ENCODE measurements at regions not wholly inside any gene's neighbourhood (a gene's known extent, or its start where the extent isn't known, plus 50 kb on each side); places are given as distances from the start of the nearest gene placed in this dataset.
"Not testable (repeated sequence)": the region's sequence is repeated elsewhere in the genome, so short reads cannot be mapped to it uniquely, and the experiment has no call there.

DNA sequence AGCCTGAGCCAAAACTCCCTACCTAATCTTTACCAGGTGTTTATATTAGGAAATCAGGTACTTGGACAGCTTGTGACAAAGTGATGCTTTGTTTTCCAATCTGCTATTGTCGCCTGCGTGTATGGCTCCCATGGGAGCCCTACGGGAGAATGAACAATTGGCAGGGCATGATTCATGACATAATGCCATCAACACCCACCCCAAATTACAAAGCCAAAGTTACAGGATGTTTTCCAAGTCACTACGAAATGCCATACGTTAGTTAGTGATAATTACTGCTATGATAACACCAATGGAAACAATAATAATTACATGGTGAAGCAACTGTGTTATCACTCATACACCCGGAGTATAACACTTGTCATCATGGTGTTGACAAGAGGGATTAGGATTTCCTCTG lies 226.4 kb downstream of the FAM181B start:
- Mint-ChIP-seq H3K27ac (no peak overlapping the region), H3K4me3 (no peak overlapping the region), H3K4me1 (no peaks in the 10 kb centered on the region), H3K27me3 (no peaks in the 10 kb centered on the region), H3K36me3 (no peaks in the 10 kb centered on the region), H3K9me3 (no peaks in the 10 kb centered on the region)
- POLR2A ChIA-PET: no interaction called here
- no peak for ATAC-seq (ENCODE audit: low read depth)
- DNase-seq: no peak

DNA sequence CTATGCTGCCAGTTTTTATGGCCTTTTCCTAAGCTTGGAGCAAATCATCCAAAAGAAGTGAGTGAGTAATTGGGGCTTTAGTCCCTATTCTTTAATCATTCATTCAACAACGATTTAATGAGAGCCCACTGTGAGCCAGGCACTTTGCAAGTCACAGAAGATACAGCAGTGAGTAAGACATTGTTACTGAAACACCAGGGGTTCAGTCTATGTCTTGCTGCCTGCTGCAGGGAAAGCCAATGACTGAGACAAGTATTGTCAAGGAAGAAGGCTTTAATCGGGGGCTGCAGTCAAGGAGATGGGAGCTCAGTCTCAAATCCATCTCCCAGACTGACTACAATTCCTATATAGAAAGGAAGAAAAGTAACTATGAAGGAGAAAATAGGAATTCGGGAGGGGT lies 228.3 kb downstream of the FAM181B start:
- Mint-ChIP-seq H3K9me3 (no peaks in the 10 kb centered on the region), H3K36me3 (no peaks in the 10 kb centered on the region), H3K4me1 (no peaks in the 10 kb centered on the region), H3K27ac (no peak overlapping the region), H3K27me3 (no peaks in the 10 kb centered on the region), H3K4me3 (no peak overlapping the region)
- POLR2A ChIA-PET: no interaction called here
- DNase-seq (no peak), ATAC-seq (ENCODE audit: low read depth) (no peak)

DNA sequence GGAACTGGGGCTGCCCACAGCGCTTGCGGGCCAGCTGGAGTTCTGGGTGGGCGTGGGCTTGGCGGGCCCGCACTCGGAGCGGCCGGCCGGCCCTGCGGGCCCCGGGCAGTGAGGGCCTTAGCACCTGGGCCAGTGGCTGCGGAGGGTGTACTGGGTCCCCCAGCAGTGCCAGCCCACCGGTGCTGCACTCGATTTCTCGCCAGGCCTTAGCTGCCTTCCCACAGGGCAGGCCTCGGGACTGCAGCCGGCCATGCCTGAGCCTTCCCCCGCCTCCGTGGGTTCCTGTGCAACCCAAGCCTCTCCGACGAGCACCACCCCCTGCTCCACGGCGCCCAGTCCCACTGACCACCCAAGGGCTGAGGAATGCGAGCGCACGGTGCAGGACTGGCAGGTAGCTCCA lies 232.5 kb downstream of the FAM181B start:
- H3K4me3 Mint-ChIP-seq; H3K27me3 Mint-ChIP-seq; H3K4me1 Mint-ChIP-seq; H3K36me3 Mint-ChIP-seq; ATAC-seq (ENCODE audit: low read depth); H3K27ac Mint-ChIP-seq; H3K9me3 Mint-ChIP-seq; DNase-seq; POLR2A ChIA-PET: not testable (repeated sequence)

DNA sequence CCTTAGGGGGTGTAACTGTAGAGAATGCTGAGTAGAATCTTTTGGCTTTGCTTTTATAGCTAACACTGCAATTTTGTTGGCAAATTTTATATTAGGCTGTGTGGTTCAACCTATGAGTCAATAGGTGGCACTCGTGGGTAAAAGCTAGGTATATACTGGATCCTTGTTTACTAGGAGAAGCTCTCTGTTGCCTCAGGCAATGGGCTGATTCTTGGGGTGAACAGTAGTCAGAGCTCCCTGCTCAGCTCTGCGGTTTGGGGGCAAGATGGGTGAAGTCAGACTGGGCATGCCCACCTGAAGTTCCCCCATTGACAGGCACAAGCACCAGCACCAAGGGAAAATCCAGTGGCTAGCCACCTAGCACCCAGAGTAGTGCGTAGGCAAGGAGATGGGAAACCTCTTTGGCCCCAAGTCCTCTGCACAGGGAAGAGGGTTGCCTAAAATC lies 238.7 kb downstream of the FAM181B start:
- Mint-ChIP-seq H3K4me3 (no peak overlapping the region), H3K27me3 (no peaks in the 10 kb centered on the region), H3K9me3 (peaks cover 2% of the 10 kb centered on the region), H3K36me3 (no peaks in the 10 kb centered on the region), H3K27ac (no peak overlapping the region), H3K4me1 (no peaks in the 10 kb centered on the region)
- no peak for DNase-seq
- POLR2A ChIA-PET: no interaction called here
- no peak for ATAC-seq (ENCODE audit: low read depth)

DNA sequence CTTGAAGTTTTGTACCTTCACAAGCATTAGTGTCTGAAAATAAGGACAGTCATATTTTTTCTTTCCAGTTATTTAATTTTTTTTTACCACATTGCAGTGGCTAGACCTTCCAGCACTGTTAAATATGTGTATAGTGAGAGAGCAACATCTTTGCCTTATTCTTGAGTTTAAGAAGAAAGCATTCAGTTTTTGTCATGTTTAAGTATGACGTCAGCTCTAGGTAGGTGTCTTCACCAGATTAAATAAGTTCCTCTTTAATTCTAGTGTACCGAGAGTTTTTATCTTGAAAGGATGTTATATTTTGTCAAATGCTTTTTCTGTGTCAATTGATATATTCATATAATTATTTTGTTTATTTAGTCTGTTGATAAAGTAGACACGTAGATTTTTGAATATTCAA lies 258.8 kb downstream of the FAM181B start:
- H3K4me3 Mint-ChIP-seq: no peak overlapping the region
- no peaks in the 10 kb centered on the region for H3K27me3 Mint-ChIP-seq
- POLR2A ChIA-PET: no interaction called here
- no peak overlapping the region for H3K27ac Mint-ChIP-seq
- no peak for ATAC-seq (ENCODE audit: low read depth)
- H3K9me3 Mint-ChIP-seq: no peaks in the 10 kb centered on the region
- no peaks in the 10 kb centered on the region for H3K36me3 Mint-ChIP-seq
- no peak for DNase-seq
- H3K4me1 Mint-ChIP-seq: no peaks in the 10 kb centered on the region

DNA sequence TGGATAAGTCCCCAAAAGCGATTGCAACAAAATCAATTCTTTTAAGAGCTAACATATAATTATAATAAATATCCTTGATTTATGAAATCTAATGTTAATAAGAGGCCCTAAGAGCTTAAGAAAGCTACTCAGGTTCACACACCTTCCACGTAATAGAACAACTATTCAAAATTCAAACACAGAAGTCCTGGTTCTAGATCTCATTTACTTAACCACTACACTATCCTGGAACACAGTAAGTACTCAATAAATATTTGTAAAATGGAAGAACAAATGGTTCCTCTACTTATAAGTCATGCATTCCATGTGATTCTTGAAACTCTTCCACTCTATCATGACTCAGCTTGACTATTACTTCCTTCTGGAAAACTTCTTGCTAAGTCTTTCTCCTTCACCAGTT lies 268.2 kb downstream of the FAM181B start:
- Mint-ChIP-seq H3K9me3 (no peaks in the 10 kb centered on the region), H3K4me1 (no peaks in the 10 kb centered on the region), H3K27ac (no peak overlapping the region), H3K36me3 (no peaks in the 10 kb centered on the region), H3K4me3 (no peak overlapping the region), H3K27me3 (no peaks in the 10 kb centered on the region)
- POLR2A ChIA-PET: no interaction called here
- DNase-seq: no peak
- no peak for ATAC-seq (ENCODE audit: low read depth)

DNA sequence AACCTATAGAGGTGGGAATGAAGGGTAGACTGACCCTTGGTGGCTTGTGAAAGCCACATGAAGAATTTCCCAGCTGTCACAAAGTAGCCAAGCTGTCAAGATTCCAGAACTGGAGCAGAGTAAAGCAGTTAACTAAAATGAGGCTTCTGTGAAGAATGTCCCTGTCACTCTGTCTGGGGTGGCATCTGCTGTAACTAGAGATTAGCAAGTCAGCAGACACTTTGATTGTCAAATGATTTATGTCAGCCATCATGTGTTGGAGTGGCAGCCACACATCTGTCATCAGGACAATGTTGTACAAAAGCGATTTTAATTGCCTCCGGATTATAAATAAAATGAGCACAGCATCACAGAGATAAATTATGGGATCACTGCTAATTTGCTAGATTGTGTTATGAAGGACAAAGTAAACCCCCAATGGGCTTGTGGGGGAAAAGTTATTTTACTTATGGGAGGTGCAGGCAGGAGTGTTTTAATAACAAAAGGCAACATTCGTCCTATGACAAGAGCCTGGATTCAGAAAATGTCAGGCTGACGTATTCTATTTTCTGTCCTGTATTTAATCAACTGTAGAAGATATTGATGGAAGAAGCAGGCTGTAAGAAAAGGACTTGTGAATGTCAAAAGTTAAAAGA lies 270.9 kb downstream of the FAM181B start:
- H3K27me3 Mint-ChIP-seq: no peaks in the 10 kb centered on the region
- no peaks in the 10 kb centered on the region for H3K4me1 Mint-ChIP-seq
- ATAC-seq (ENCODE audit: low read depth) (no peak), DNase-seq (no peak)
- H3K9me3 Mint-ChIP-seq: no peaks in the 10 kb centered on the region
- POLR2A ChIA-PET: no interaction called here
- no peaks in the 10 kb centered on the region for H3K36me3 Mint-ChIP-seq
- no peak overlapping the region for H3K27ac Mint-ChIP-seq
- no peak overlapping the region for H3K4me3 Mint-ChIP-seq

DNA sequence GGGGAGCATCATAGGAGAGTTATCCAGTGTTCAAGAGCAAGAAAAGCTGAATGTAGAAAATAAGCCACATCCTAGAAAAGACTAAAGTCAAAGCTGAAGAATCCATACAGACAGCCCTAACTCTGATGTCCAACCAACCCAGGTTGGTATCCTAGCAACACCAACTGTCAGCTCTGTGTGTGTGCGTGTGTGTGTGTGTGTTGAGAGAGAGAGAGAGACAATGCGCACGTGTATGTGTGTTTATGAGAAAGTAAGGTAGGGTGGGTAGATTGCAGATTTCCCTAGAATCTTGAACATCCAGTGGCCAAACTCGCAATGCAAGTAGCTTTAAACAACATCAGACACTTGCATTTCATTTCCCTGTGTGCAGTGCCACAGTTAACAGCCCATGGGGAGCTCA lies 274.9 kb downstream of the FAM181B start:
- Mint-ChIP-seq H3K4me3 (no peak overlapping the region), H3K4me1 (no peaks in the 10 kb centered on the region), H3K27ac (no peak overlapping the region), H3K27me3 (no peaks in the 10 kb centered on the region), H3K36me3 (no peaks in the 10 kb centered on the region), H3K9me3 (no peaks in the 10 kb centered on the region)
- DNase-seq: no peak
- POLR2A ChIA-PET: no interaction called here
- no peak for ATAC-seq (ENCODE audit: low read depth)

DNA sequence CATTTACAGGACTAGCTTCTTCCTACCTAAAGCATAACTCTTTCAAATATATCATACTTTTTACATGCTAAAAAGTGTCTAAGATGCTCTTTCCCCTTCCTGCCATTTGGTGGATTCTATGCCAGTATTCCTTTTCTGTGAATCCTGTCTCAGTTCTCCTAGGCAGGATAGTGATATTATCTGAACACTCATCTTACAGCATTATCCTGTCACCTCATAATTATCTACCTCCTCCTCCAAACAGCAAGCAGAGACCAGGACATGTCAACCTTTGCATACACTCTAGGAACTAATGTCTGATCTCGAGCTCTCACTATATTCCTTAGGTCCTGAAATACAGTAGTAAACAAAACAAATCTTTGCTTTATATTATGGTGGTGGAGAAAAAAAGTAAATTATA lies 275.5 kb downstream of the FAM181B start:
- Mint-ChIP-seq H3K4me1 (no peaks in the 10 kb centered on the region), H3K9me3 (no peaks in the 10 kb centered on the region), H3K4me3 (no peak overlapping the region), H3K27ac (no peak overlapping the region), H3K27me3 (no peaks in the 10 kb centered on the region), H3K36me3 (no peaks in the 10 kb centered on the region)
- no peak for ATAC-seq (ENCODE audit: low read depth)
- POLR2A ChIA-PET: no interaction called here
- no peak for DNase-seq

DNA sequence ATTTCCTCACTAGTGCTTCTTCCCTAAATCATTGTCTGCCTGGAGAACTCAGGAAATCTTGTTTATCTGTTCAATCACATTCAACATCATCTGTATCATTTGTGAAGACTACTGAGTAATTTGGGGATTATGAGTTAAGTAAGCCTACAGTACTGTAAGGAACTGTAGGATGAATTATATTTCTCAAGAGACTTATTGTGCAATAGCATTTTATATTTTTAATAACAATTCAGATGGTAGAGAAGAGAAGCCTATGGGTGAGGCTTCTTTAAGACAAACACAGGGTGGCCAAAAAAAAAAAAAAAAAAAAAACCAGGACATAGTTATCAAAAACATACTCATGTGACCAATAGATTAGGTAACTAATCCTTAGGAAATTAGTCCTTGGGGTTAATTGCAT lies 282.7 kb downstream of the FAM181B start:
- POLR2A ChIA-PET: no interaction called here

DNA sequence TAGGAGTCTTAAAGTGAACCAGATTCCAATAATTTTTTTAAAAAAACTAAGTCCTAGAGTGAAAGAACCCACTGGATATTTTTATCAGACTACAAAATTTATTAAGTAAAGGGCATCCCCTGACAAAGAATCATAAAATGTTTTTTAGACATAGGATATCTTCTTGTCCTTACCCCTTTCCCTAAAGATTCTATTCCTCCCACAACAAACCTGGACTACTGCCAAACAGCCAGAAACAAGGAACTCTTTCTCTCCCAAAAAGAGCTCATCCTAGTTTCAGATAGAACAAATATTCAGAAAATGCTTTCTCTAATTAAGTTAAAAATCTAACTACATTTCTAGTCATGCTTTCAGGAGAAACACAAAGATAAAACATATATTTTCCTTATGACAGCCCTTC lies 327.1 kb downstream of the FAM181B start:
- no peak for DNase-seq
- POLR2A ChIA-PET: no interaction called here
- Mint-ChIP-seq H3K9me3 (peaks cover 5% of the 10 kb centered on the region), H3K4me3 (no peak overlapping the region), H3K27me3 (no peaks in the 10 kb centered on the region), H3K27ac (no peak overlapping the region), H3K36me3 (no peaks in the 10 kb centered on the region), H3K4me1 (no peaks in the 10 kb centered on the region)
- no peak for ATAC-seq (ENCODE audit: low read depth)

More for the DNA sequence above, 282.7 kb downstream of the FAM181B start:
- Mint-ChIP-seq H3K27me3 (no peaks in the 10 kb centered on the region), H3K9me3 (no peaks in the 10 kb centered on the region), H3K4me1 (no peaks in the 10 kb centered on the region), H3K27ac (no peak overlapping the region), H3K36me3 (no peaks in the 10 kb centered on the region), H3K4me3 (no peak overlapping the region)
- DNase-seq (no peak), ATAC-seq (ENCODE audit: low read depth) (no peak)

DNA sequence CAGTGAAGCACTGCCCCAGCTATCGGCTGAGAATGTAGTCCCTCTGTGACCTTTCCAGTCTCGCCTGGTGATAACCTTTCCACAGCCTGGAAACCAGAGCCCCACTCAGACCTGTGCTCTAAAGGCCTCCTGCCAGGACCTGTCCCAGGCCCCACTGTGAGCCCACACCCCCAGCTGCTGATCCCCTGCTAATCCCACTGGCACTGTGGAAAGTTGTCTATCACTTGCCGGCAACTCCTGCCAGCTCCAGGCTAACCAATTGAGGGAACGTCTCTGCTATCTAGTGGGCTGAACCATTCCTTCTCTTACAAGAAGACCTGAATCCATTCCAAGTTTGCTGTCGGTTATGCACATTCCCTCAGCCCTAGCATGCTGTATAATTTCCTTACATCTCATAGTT lies 328.2 kb downstream of the FAM181B start:
- Mint-ChIP-seq H3K36me3 (no peaks in the 10 kb centered on the region), H3K9me3 (peaks cover 5% of the 10 kb centered on the region), H3K27me3 (no peaks in the 10 kb centered on the region), H3K27ac (no peak overlapping the region), H3K4me1 (no peaks in the 10 kb centered on the region), H3K4me3 (no peak overlapping the region)
- ATAC-seq (ENCODE audit: low read depth) (no peak), DNase-seq (no peak)
- POLR2A ChIA-PET: no interaction called here

DNA sequence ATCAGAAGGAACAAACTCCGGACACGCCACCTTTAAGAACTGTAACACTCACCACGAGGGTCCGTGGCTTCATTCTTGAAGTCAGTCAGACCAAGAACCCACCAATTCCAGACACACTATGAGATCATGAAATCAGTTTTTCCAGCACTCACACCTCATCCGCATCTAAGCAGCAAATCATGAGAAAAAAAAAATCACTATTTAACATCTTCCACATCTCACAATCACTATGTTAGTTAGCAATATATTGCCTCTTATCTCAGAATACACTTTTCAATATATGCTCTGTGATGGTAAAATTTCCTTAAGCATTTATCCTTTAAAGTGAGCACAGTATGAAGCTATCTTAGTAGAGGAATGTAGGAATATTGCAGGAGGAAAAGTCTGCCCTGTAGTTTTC lies 328.7 kb downstream of the FAM181B start:
- POLR2A ChIA-PET: no interaction called here
- no peak for ATAC-seq (ENCODE audit: low read depth)
- Mint-ChIP-seq H3K27ac (no peak overlapping the region), H3K36me3 (no peaks in the 10 kb centered on the region), H3K4me1 (no peaks in the 10 kb centered on the region), H3K9me3 (peaks cover 5% of the 10 kb centered on the region), H3K27me3 (no peaks in the 10 kb centered on the region), H3K4me3 (no peak overlapping the region)
- no peak for DNase-seq

DNA sequence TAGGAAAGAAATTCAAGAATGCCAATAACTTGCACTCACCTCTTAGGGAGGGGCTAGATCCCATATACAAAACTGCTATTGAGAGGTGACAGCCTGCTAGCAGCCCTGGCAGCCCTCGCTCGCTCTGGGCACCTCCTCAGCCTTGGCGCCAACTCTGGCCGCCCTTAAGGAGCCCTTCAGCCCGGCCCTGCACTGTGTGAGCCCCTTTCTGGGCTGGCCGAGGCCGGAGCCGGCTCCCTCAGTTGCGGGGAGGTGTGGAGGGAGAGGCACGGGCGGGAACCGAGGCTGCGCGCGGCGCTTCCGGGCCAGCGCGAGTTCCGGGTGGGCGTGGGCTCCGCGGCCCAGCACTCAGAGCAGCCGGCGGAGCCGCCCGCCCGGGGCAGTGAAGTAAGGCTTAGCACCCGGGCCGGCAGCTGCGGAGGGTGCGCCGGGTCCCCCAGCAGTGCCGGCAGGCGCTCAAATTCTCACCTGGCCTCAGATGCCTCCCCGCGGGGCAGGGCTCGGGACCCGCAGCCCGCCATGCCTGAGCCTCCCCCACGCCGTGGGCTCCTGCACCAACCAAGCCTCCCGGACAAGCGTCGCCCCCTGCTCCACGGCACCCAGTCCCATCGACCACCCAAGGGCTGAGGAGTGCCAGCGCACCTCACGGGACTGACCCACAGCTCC lies 329.9 kb downstream of the FAM181B start:
- POLR2A ChIA-PET: no interaction called here
- DNase-seq (no peak), ATAC-seq (ENCODE audit: low read depth) (no peak)
- Mint-ChIP-seq H3K36me3 (no peaks in the 10 kb centered on the region), H3K27me3 (no peaks in the 10 kb centered on the region), H3K4me1 (no peaks in the 10 kb centered on the region), H3K27ac (no peak overlapping the region), H3K9me3 (peaks cover 5% of the 10 kb centered on the region), H3K4me3 (no peak overlapping the region)
